GM21390 (cell line): ENCODE measurements at regions not wholly inside any gene's neighbourhood (a gene's known extent, or its start where the extent isn't known, plus 50 kb on each side); places are given as distances from the start of the nearest gene placed in this dataset.
"Not testable (repeated sequence)": the region's sequence is repeated elsewhere in the genome, so short reads cannot be mapped to it uniquely, and the experiment has no call there.

Experiments
- ATAC-seq: cut with Tn5 transposase; IDR thresholded peaks from one replicate; pipeline ENCODE4 v1.9.1; 2021; ENCODE audit not compliant: unreplicated experiment

GRCh38 chr2:125979886-125980285, 676.1 kb upstream of the GYPC start:
- ATAC-seq = no peak

GRCh38 chr2:125983364-125983763, 672.6 kb upstream of the GYPC start:
- no peak for ATAC-seq

GRCh38 chr2:126029316-126029715, 626.6 kb upstream of the GYPC start:
- ATAC-seq = no peak

GRCh38 chr2:126038861-126039260, 617.1 kb upstream of the GYPC start:
- ATAC-seq = no peak

GRCh38 chr2:126041391-126042047, 614.4 kb upstream of the GYPC start:
- no peak for ATAC-seq

GRCh38 chr2:126042089-126042488, 613.9 kb upstream of the GYPC start:
- ATAC-seq = no peak

- no peak for ATAC-seq
Observed at GRCh38 chr2:126048719-126049118, 607.2 kb upstream of the GYPC start.

- no peak for ATAC-seq
Observed at GRCh38 chr2:126049461-126049860, 606.5 kb upstream of the GYPC start.

GRCh38 chr2:126050991-126051736, 604.8 kb upstream of the GYPC start:
- no peak for ATAC-seq

GRCh38 chr2:126051737-126052240, 604.2 kb upstream of the GYPC start:
- not testable (repeated sequence) for ATAC-seq

- ATAC-seq = no peak
Observed at GRCh38 chr2:126059379-126059778, 596.6 kb upstream of the GYPC start.

- no peak for ATAC-seq
Observed at GRCh38 chr2:126085011-126085795, 570.8 kb upstream of the GYPC start.

GRCh38 chr2:126100962-126101361, 555.0 kb upstream of the GYPC start:
- ATAC-seq = no peak

GRCh38 chr2:126106006-126106405, 550.0 kb upstream of the GYPC start:
- no peak for ATAC-seq

GRCh38 chr2:126107883-126108282, 548.1 kb upstream of the GYPC start:
- ATAC-seq = no peak

- ATAC-seq = no peak
Observed at GRCh38 chr2:126115975-126116374, 540.0 kb upstream of the GYPC start.

GRCh38 chr2:126117886-126118285, 538.1 kb upstream of the GYPC start:
- no peak for ATAC-seq

GRCh38 chr2:126145752-126146151, 510.2 kb upstream of the GYPC start:
- ATAC-seq = no peak

GRCh38 chr2:126154256-126154785, 501.6 kb upstream of the GYPC start:
- ATAC-seq = no peak

GRCh38 chr2:126160950-126161349, 495.0 kb upstream of the GYPC start:
- not testable (repeated sequence) for ATAC-seq

GRCh38 chr2:126172631-126173184, 483.2 kb upstream of the GYPC start:
- ATAC-seq = no peak
